OCI-LY3 (cell line): ENCODE measurements at regions not wholly inside any gene's neighbourhood (a gene's known extent, or its start where the extent isn't known, plus 50 kb on each side); places are given as distances from the start of the nearest gene placed in this dataset.

Experiments
- H2AFZ ChIP-seq: fragments of 200-600, 300-600 bp; shearing (Covaris generic); 2 replicates; pipeline ENCODE4 v1.6.0; 2014; ENCODE audit warnings: antibody characterized with exemption, low read depth, low read length
- H3K27ac ChIP-seq: fragments of 200-600, 300-600 bp; sonication (generic); 2 replicates; pipeline ENCODE4 v1.5.1; 2014; ENCODE audit warnings: mild to moderate bottlenecking, low read length, moderate library complexity, mixed read lengths
- H3K27me3 ChIP-seq: fragments of 200-600, 300-600 bp; sonication (generic); 2 replicates; pipeline ENCODE4 v1.6.1; 2014; ENCODE audit warnings: low read depth, low read length, mixed read lengths
- H3K36me3 ChIP-seq: fragments of 200-600, 300-600 bp; sonication (generic); replicated peaks from 2 replicates; pipeline ENCODE3; 2014; ENCODE audit warnings: low read depth, low read length, mixed read lengths
- H3K4me1 ChIP-seq: fragments of 300-600, 200-600 bp; sonication (generic); 2 replicates; pipeline ENCODE4 v1.6.1; 2014; ENCODE audit warnings: low read length, mixed read lengths
- H3K4me2 ChIP-seq: fragments of 200-600, 300-600 bp; sonication (generic); 2 replicates; pipeline ENCODE4 v1.6.1; 2014; ENCODE audit warnings: low read length, mixed read lengths
- H3K4me3 ChIP-seq: fragments of 300-600, 200-600 bp; sonication (generic); 2 replicates; pipeline ENCODE4 v1.5.1; 2014; ENCODE audit warnings: antibody characterized with exemption, mild to moderate bottlenecking, low read length, moderate library complexity
- H3K79me2 ChIP-seq: fragments of 300-600, 200-600 bp; shearing (Covaris generic); 2 replicates; pipeline ENCODE4 v1.6.1; 2014; ENCODE audit warnings: mild to moderate bottlenecking, low read length, mixed read lengths
- H3K9ac ChIP-seq: fragments of 300-600, 200-600 bp; shearing (Covaris generic); 2 replicates; pipeline ENCODE4 v1.6.0; 2014; ENCODE audit warnings: mild to moderate bottlenecking, low read length, moderate library complexity
- H3K9me3 ChIP-seq: fragments of 200-600, 300-600 bp; shearing (Covaris generic); 2 replicates; pipeline ENCODE4 v1.6.1; 2014; ENCODE audit warnings: low read length, mixed read lengths; ENCODE audit not compliant: insufficient read depth
- H4K20me1 ChIP-seq: fragments of 200-600, 300-600 bp; sonication (generic); 2 replicates; pipeline ENCODE4 v1.6.1; 2016; ENCODE audit warnings: low read length, mixed read lengths; ENCODE audit not compliant: insufficient read depth
- CTCF ChIP-seq: fragments of 200-600, 300-600 bp; sonication (generic); IDR thresholded peaks from 2 replicates; pipeline ENCODE4 v1.5.1; 2014; ENCODE audit warnings: antibody characterized with exemption, low read length, low read depth
- EZH2phosphoT487 ChIP-seq: fragments of 200-600 bp; shearing (Covaris generic); IDR thresholded peaks from 2 replicates; pipeline ENCODE4 v1.6.1; 2018; ENCODE audit warnings: antibody characterized with exemption, mixed run types, low read depth

DNA sequence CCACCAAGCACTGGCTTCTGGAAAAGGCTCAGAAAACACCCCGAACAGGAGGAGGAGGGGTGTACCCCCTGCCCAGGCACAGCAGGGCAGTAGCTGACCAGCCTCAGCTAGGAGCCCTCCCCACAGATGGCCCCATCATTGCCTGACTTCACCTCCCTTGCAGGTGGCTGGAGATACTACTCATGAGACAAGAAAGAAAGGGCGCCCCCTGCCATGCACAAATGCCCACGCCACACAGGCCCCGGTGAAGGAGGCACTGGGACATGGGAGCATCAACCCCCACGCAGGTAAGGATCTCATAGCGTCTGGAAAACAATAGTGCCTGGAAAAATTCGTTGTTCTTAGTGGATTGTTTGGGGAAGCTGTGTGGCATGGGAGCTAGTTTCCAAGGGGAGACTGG lies 240.6 kb downstream of the TFCP2L1 start:
- Histone ChIP-seq H3K79me2 (no peaks in the 10 kb centered on the region), H4K20me1 (no peaks in the 10 kb centered on the region)
- no peak for TF ChIP-seq EZH2phosphoT487
- TF ChIP-seq CTCF, result peak; percentile 19; the same call in 1 of the 2 replicates

DNA sequence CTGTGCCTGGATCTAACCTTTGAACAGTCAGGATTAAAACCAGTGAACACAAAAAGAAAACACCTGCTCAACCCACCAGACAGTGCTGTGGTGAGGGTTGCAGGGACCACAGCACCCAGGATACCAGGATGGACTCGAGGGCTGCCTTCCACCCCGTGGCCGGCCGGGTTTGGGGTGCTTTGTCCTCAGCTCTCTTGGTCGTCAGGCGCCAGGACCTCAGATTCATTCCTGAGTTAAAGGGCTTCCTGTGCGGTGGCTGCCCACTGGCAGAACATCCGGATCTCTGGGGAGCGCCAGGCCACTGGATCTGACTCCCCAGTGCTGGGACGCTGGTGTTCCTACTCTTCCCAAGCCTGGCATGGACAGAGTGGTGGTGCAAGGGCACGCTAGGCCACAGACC lies 239.8 kb downstream of the TFCP2L1 start:
- Histone ChIP-seq H2AFZ (no peak overlapping the region), H4K20me1 (no peaks in the 10 kb centered on the region), H3K36me3 (no peaks in the 10 kb centered on the region), H3K79me2 (no peaks in the 10 kb centered on the region), H3K4me1 (no peaks in the 10 kb centered on the region), H3K4me3 (no peak overlapping the region), H3K4me2 (no peak overlapping the region), H3K9ac (no peak overlapping the region), H3K9me3 (no peaks in the 10 kb centered on the region), H3K27ac (no peak overlapping the region), H3K27me3 (no peaks in the 10 kb centered on the region)
- TF ChIP-seq CTCF (no peak), EZH2phosphoT487 (no peak)

More for the DNA sequence above, 240.6 kb downstream of the TFCP2L1 start:
- Histone ChIP-seq H3K4me2 (no peak overlapping the region), H3K36me3 (no peaks in the 10 kb centered on the region), H3K9me3 (no peaks in the 10 kb centered on the region), H2AFZ (no peak overlapping the region), H3K9ac (no peak overlapping the region), H3K4me3 (no peak overlapping the region), H3K4me1 (no peaks in the 10 kb centered on the region), H3K27ac (no peak overlapping the region), H3K27me3 (0 out of 2 replicates have a peak, but pooled peaks cover 3% of the 10 kb centered on the region)

GRCh38 chr2:121046335-121046734 lies 238.7 kb downstream of the TFCP2L1 start:
- Histone ChIP-seq H3K27ac (no peak overlapping the region), H3K9ac (no peak overlapping the region), H3K27me3 (no peaks in the 10 kb centered on the region), H2AFZ (no peak overlapping the region), H4K20me1 (no peaks in the 10 kb centered on the region), H3K36me3 (no peaks in the 10 kb centered on the region), H3K9me3 (no peaks in the 10 kb centered on the region), H3K4me3 (no peak overlapping the region), H3K79me2 (no peaks in the 10 kb centered on the region), H3K4me1 (no peaks in the 10 kb centered on the region), H3K4me2 (no peak overlapping the region)
- TF ChIP-seq EZH2phosphoT487, result no peak
- no peak for TF ChIP-seq CTCF

GRCh38 chr2:121047383-121047782 lies 237.6 kb downstream of the TFCP2L1 start:
- no peaks in the 10 kb centered on the region for H3K4me1 ChIP-seq
- H3K27ac ChIP-seq, result no peak overlapping the region
- no peak overlapping the region for H3K9ac ChIP-seq
- H3K4me2 ChIP-seq, result no peak overlapping the region
- no peak overlapping the region for H3K4me3 ChIP-seq
- H3K36me3 ChIP-seq, result no peaks in the 10 kb centered on the region
- no peak overlapping the region for H2AFZ ChIP-seq
- TF ChIP-seq EZH2phosphoT487 (no peak), CTCF (no peak)
- H3K27me3 ChIP-seq, result no peaks in the 10 kb centered on the region
- no peaks in the 10 kb centered on the region for H4K20me1 ChIP-seq
- no peaks in the 10 kb centered on the region for H3K9me3 ChIP-seq
- H3K79me2 ChIP-seq, result no peaks in the 10 kb centered on the region
